ENCODE measurements at regions not wholly inside any gene's neighbourhood (a gene's known extent, or its start where the extent isn't known, plus 50 kb on each side); places are given as distances from the start of the nearest gene placed in this dataset.

- Histone ChIP-seq H3K9me3 (replicated peaks; ENCODE audit: insufficient read depth, low read length) (no peaks in the 10 kb centered on the region), H3K4me1 (ENCODE audit: low read length) (no peaks in the 10 kb centered on the region), H3K4me2 (ENCODE audit: low read depth, low read length) (no peak overlapping the region), H4K20me1 (ENCODE audit: insufficient read depth, low read length) (no peaks in the 10 kb centered on the region), H3K79me2 (ENCODE audit: low read length) (no peaks in the 10 kb centered on the region), H3K27ac (ENCODE audit: low read length) (no peak overlapping the region), H3K9ac (ENCODE audit: low read length) (no peak overlapping the region), H3K27me3 (replicated peaks; ENCODE audit: insufficient read depth, low read length) (no peaks in the 10 kb centered on the region), H3F3A (ENCODE audit: insufficient read depth, low read length) (no peaks in the 10 kb centered on the region), H3K36me3 (replicated peaks; ENCODE audit: insufficient read depth, low read length) (no peaks in the 10 kb centered on the region), H2AFZ (ENCODE audit: low read length) (no peak overlapping the region), H3K4me3 (ENCODE audit: low read length) (no peak overlapping the region), H3K9me2 (replicated peaks; ENCODE audit: insufficient read depth, low read length) (no peaks in the 10 kb centered on the region)
- no peak for DNase-seq
- no peak for TF ChIP-seq EZH2 (optimal IDR thresholded peaks at IDR 0.05; ENCODE audit: low read depth, low read length)
- TF ChIP-seq, protein P1, sequence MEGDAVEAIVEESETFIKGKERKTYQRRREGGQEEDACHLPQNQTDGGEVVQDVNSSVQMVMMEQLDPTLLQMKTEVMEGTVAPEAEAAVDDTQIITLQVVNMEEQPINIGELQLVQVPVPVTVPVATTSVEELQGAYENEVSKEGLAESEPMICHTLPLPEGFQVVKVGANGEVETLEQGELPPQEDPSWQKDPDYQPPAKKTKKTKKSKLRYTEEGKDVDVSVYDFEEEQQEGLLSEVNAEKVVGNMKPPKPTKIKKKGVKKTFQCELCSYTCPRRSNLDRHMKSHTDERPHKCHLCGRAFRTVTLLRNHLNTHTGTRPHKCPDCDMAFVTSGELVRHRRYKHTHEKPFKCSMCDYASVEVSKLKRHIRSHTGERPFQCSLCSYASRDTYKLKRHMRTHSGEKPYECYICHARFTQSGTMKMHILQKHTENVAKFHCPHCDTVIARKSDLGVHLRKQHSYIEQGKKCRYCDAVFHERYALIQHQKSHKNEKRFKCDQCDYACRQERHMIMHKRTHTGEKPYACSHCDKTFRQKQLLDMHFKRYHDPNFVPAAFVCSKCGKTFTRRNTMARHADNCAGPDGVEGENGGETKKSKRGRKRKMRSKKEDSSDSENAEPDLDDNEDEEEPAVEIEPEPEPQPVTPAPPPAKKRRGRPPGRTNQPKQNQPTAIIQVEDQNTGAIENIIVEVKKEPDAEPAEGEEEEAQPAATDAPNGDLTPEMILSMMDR (IDR thresholded peaks at IDR 0.05; ENCODE audit: low read length) = no peak
- TF ChIP-seq EZH2phosphoT487 (IDR thresholded peaks at IDR 0.05; ENCODE audit: low read length) = no peak
These were observed 756.3 kb downstream of the CCDC85A start for GRCh38 chr2:56940054-56940453.

DNA sequence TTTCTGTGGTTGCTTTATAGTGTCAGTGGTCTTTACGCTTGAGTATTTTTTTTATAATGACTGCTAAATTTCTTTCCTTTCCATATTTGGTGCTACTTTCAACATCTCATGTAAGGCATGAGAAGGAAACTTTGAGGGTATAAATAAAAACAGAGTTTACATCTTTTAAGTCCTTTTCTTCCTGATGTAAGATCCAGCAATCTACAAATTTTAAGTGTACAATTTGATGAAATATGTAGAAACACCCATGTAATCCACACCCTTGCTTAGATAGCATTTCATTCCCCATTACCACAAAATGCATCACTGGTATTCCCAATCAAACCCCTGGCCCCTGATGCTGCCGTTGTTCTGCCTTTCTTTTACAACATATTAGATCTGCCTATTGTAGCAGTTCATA is 769.1 kb downstream of the CCDC85A start:
- no peaks in the 10 kb centered on the region for H3K79me2 ChIP-seq (ENCODE audit: low read length)
- no peaks in the 10 kb centered on the region for H3F3A ChIP-seq (ENCODE audit: insufficient read depth, low read length)
- no peak overlapping the region for H3K4me3 ChIP-seq (ENCODE audit: low read length)
- no peaks in the 10 kb centered on the region for H4K20me1 ChIP-seq (ENCODE audit: insufficient read depth, low read length)
- H3K27ac ChIP-seq (ENCODE audit: low read length) = no peak overlapping the region
- no peaks in the 10 kb centered on the region for H3K9me2 ChIP-seq (replicated peaks; ENCODE audit: insufficient read depth, low read length)
- no peaks in the 10 kb centered on the region for H3K27me3 ChIP-seq (replicated peaks; ENCODE audit: insufficient read depth, low read length)
- no peaks in the 10 kb centered on the region for H3K9me3 ChIP-seq (replicated peaks; ENCODE audit: insufficient read depth, low read length)
- no peak overlapping the region for H2AFZ ChIP-seq (ENCODE audit: low read length)
- H3K9ac ChIP-seq (ENCODE audit: low read length) = no peak overlapping the region
- no peak overlapping the region for H3K4me2 ChIP-seq (ENCODE audit: low read depth, low read length)
- no peaks in the 10 kb centered on the region for H3K4me1 ChIP-seq (ENCODE audit: low read length)
- TF ChIP-seq EZH2phosphoT487 (IDR thresholded peaks at IDR 0.05; ENCODE audit: low read length) (no peak), EZH2 (optimal IDR thresholded peaks at IDR 0.05; ENCODE audit: low read depth, low read length) (no peak)
- TF ChIP-seq, protein P1 (IDR thresholded peaks at IDR 0.05; ENCODE audit: low read length) = no peak
- DNase-seq = no peak
- H3K36me3 ChIP-seq (replicated peaks; ENCODE audit: insufficient read depth, low read length) = no peaks in the 10 kb centered on the region

GRCh38 chr2:56960581-56960980 is 776.8 kb downstream of the CCDC85A start:
- DNase-seq = peak; percentile 57
- H3K9me3 ChIP-seq (replicated peaks; ENCODE audit: insufficient read depth, low read length) = no peaks in the 10 kb centered on the region

More at GRCh38 chr2:56960581-56960980, 776.8 kb downstream of the CCDC85A start:
- Histone ChIP-seq H3K4me2 (ENCODE audit: low read depth, low read length) (no peak overlapping the region), H3K4me1 (ENCODE audit: low read length) (no peaks in the 10 kb centered on the region), H2AFZ (ENCODE audit: low read length) (no peak overlapping the region), H3K36me3 (replicated peaks; ENCODE audit: insufficient read depth, low read length) (no peaks in the 10 kb centered on the region), H3K4me3 (ENCODE audit: low read length) (no peak overlapping the region), H3K79me2 (ENCODE audit: low read length) (no peaks in the 10 kb centered on the region), H3K27me3 (replicated peaks; ENCODE audit: insufficient read depth, low read length) (no peaks in the 10 kb centered on the region), H3K9me2 (replicated peaks; ENCODE audit: insufficient read depth, low read length) (no peaks in the 10 kb centered on the region), H3F3A (ENCODE audit: insufficient read depth, low read length) (no peaks in the 10 kb centered on the region), H4K20me1 (ENCODE audit: insufficient read depth, low read length) (no peaks in the 10 kb centered on the region), H3K27ac (ENCODE audit: low read length) (no peak overlapping the region), H3K9ac (ENCODE audit: low read length) (no peak overlapping the region)
- TF ChIP-seq, protein P1 (IDR thresholded peaks at IDR 0.05; ENCODE audit: low read length) = no peak
- no peak for TF ChIP-seq EZH2 (optimal IDR thresholded peaks at IDR 0.05; ENCODE audit: low read depth, low read length)
- TF ChIP-seq EZH2phosphoT487 (IDR thresholded peaks at IDR 0.05; ENCODE audit: low read length) = no peak
